Neural crest cell (in vitro differentiated cells): ENCODE measurements at regions not wholly inside any gene's neighbourhood (a gene's known extent, or its start where the extent isn't known, plus 50 kb on each side); places are given as distances from the start of the nearest gene placed in this dataset.

Source experiments
- DNase-seq: peaks from one replicate; pipeline ENCODE4 v3.0.0; 2021; ENCODE audit warnings: low read depth, mixed read lengths, low spot score
- H3K27ac Mint-ChIP-seq: one replicate; pipeline ENCODE4 v1.8.0; 2021; ENCODE audit warnings: mild to moderate bottlenecking, mixed read lengths; ENCODE audit not compliant: unreplicated experiment
- H3K27me3 Mint-ChIP-seq: 2 replicates; pipeline ENCODE4 v1.8.0; 2021; ENCODE audit warnings: low read depth, mild to moderate bottlenecking, mixed read lengths
- H3K36me3 Mint-ChIP-seq: 2 replicates; pipeline ENCODE4 v1.8.0; 2021; ENCODE audit warnings: low read depth, mild to moderate bottlenecking, mixed read lengths
- H3K4me1 Mint-ChIP-seq: 2 replicates; pipeline ENCODE4 v1.8.0; 2021; ENCODE audit warnings: mixed read lengths
- H3K4me3 Mint-ChIP-seq: one replicate; pipeline ENCODE4 v1.8.0; 2021; ENCODE audit warnings: mild to moderate bottlenecking, mixed read lengths
- H3K9me3 Mint-ChIP-seq: 2 replicates; pipeline ENCODE4 v1.8.0; 2021; ENCODE audit warnings: mixed read lengths
- TF ChIP-seq, protein P1 (sequence below): fragments of 200-600 bp; sonication (generic); conservative IDR thresholded peaks from 2 replicates; pipeline ENCODE4 v1.5.0; 2021; ENCODE audit warnings: antibody characterized with exemption, mild to moderate bottlenecking

DNA sequence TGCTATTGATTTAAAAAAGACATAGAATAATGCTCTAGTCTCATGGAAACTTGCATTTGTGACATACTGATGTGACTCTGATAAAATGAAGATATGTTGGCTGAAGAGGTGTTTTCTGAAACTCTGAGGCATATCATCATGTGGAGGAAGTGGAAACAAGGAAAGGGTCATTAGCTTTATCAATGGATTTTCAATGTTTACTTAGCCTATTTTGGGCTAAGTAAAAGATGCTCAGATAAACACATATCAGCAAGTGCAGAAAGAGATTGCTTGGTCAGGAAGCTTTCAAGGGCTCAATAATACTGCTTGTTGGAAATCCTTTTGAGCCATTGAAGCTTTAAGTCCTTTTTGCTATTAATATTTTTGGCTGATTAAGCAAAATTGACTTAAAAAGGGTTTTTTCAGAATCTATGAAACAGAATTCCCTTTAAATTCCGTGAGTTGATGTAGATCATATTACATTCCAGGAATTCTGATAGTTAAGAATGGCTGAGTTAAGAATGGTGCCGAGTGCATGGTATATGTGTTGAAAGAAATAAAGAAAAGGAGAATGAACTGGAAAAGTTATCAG is 952.8 kb upstream of the SPRY2 start:
- H3K36me3 Mint-ChIP-seq = no peaks in the 10 kb centered on the region

DNA sequence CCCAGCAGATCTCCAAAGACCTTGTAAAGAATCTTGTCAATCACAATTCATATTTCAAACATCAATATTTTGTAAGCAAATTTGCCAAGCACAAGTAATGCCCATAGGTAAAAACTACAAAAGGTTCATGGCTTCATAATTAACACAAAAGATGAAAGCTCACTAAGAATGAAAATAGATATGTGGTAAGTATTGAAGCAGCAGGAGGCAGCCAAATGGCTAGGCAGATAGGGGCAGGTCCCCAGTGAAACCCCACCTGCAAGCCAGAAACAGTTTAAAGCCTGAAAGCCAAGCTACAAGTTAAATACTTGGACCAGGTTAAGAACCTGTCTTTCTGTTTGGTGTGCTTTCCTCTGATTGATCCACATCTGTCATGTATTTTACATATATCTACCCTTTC is 942.6 kb upstream of the SPRY2 start:
- H3K9me3 Mint-ChIP-seq = no peaks in the 10 kb centered on the region
- H3K27me3 Mint-ChIP-seq = no peaks in the 10 kb centered on the region
- no peak overlapping the region for H3K27ac Mint-ChIP-seq
- H3K4me3 Mint-ChIP-seq = no peak overlapping the region
- H3K4me1 Mint-ChIP-seq = peaks cover 5% of the 10 kb centered on the region
- TF ChIP-seq, protein P1, sequence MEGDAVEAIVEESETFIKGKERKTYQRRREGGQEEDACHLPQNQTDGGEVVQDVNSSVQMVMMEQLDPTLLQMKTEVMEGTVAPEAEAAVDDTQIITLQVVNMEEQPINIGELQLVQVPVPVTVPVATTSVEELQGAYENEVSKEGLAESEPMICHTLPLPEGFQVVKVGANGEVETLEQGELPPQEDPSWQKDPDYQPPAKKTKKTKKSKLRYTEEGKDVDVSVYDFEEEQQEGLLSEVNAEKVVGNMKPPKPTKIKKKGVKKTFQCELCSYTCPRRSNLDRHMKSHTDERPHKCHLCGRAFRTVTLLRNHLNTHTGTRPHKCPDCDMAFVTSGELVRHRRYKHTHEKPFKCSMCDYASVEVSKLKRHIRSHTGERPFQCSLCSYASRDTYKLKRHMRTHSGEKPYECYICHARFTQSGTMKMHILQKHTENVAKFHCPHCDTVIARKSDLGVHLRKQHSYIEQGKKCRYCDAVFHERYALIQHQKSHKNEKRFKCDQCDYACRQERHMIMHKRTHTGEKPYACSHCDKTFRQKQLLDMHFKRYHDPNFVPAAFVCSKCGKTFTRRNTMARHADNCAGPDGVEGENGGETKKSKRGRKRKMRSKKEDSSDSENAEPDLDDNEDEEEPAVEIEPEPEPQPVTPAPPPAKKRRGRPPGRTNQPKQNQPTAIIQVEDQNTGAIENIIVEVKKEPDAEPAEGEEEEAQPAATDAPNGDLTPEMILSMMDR = no peak
- no peak for DNase-seq
- no peaks in the 10 kb centered on the region for H3K36me3 Mint-ChIP-seq

More for the DNA sequence above, 952.8 kb upstream of the SPRY2 start:
- TF ChIP-seq, protein P1 = no peak
- Mint-ChIP-seq H3K4me3 (no peak overlapping the region), H3K27ac (no peak overlapping the region), H3K27me3 (no peaks in the 10 kb centered on the region), H3K4me1 (peaks cover 5% of the 10 kb centered on the region), H3K9me3 (no peaks in the 10 kb centered on the region)
- no peak for DNase-seq

DNA sequence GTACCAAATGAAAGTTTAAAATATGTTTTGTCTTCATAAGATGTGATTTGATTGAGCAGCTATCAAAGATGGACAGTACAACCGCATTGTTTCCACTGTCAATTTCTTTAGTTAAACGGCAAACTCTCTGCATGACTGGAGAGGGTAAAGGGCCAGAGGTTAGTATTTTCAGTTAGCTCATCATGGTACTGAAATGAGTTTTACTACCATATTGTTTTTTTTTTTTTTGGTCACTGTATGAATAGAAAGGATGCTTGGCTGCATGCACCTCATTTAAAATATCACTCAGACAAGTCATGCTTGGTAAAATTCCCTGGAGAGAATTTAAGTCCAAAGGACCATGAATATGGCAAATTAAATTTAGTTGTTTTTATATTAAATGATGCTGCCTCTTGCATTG is 942.1 kb upstream of the SPRY2 start:
- no peak overlapping the region for H3K27ac Mint-ChIP-seq
- no peak overlapping the region for H3K4me3 Mint-ChIP-seq
- TF ChIP-seq, protein P1 = no peak
- H3K36me3 Mint-ChIP-seq = no peaks in the 10 kb centered on the region
- DNase-seq = no peak
- peaks cover 5% of the 10 kb centered on the region for H3K4me1 Mint-ChIP-seq
- H3K9me3 Mint-ChIP-seq = no peaks in the 10 kb centered on the region
- no peaks in the 10 kb centered on the region for H3K27me3 Mint-ChIP-seq

DNA sequence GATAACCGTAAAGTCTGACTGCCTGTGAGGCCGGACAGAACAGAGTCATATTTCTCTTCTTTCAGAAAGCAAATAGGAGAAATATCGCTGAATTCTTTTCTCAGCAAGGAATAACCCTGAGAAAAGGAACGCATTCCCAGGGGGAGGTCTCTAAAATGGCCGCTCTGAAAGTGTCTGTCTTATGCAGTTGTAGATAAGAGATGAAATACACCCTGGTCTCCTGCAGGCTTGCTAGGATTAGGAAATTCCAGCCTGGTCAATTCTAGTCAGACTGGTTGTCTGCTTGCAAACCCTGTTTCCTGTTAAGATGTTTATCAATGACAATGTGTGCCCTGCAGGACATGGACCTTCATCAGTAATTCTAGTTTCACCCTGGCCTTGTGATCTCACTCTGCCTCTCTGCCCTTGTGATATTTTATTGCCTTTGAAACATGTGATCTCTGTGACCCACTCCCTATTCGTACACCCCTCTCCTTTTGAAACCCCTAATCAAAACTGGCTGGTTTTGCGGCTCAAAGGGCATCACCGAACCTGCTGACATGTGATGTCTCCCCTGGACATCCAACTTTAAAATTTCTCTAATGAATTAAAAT is 934.8 kb upstream of the SPRY2 start:
- H3K4me1 Mint-ChIP-seq = no peaks in the 10 kb centered on the region
- H3K9me3 Mint-ChIP-seq = peaks cover 10% of the 10 kb centered on the region
- TF ChIP-seq, protein P1 = no peak
- H3K27ac Mint-ChIP-seq = no peak overlapping the region
- H3K4me3 Mint-ChIP-seq = no peak overlapping the region
- DNase-seq = no peak
- no peaks in the 10 kb centered on the region for H3K27me3 Mint-ChIP-seq
- H3K36me3 Mint-ChIP-seq = peaks cover 6% of the 10 kb centered on the region

DNA sequence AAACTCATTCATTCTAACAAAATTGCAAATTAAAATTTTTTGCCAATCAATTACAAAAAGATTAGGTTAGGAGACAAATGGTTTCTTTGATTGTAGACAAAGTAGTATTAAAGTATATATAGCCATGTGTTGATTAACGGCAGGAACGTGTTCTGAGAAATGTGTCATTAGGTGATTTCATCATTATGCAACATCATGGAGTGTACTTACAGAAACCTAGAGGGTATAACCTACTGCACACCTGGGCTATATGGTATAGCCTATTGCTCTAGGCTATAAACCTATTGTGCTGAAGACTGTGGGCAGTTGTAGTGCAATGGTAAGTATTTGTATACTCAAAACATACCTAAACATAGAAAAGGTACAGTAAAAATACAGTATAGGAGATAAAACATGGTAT is 906.8 kb upstream of the SPRY2 start:
- Mint-ChIP-seq H3K27me3 (no peaks in the 10 kb centered on the region), H3K4me3 (no peak overlapping the region), H3K4me1 (no peaks in the 10 kb centered on the region), H3K36me3 (no peaks in the 10 kb centered on the region), H3K27ac (no peak overlapping the region), H3K9me3 (no peaks in the 10 kb centered on the region)
- TF ChIP-seq, protein P1 = no peak
- no peak for DNase-seq
